ENCODE measurements at regions not wholly inside any gene's neighbourhood (a gene's known extent, or its start where the extent isn't known, plus 50 kb on each side); places are given as distances from the start of the nearest gene placed in this dataset.

- TF ChIP-seq POLR2AphosphoS5 (IDR thresholded peaks at IDR 0.05; ENCODE audit: insufficient read depth, low read depth, low read length): no peak
- TF ChIP-seq CTCF (IDR thresholded peaks at IDR 0.05; ENCODE audit: extremely low read depth in 1 of 2, insufficient read depth in 1 of 2, low read depth in 1 of 2, low read length in 2 of 2): no peak
Measured at GRCh38 chr19:46913198-46913851, 52.5 kb downstream of the ARHGAP35 start.
